IMR-90 (cell line): ENCODE measurements at regions not wholly inside any gene's neighbourhood (a gene's known extent, or its start where the extent isn't known, plus 50 kb on each side); places are given as distances from the start of the nearest gene placed in this dataset.
A peak's percentile ranks its signal among the peaks of the same experiment; 100 is the strongest.

Experiments used
- ATAC-seq: fragments of 200-7000 bp; cut with Tn5 transposase; 2 replicates; pipeline ENCODE4 v1.9.1; 2020; ENCODE audit warnings: low read depth, mild to moderate bottlenecking, moderate library complexity
- BruUV-seq: library from RNA; stranded (reverse); fragments of 400-500 nt; replicated peaks from 2 replicates; lab custom pipeline; 2021; lab: Mats Ljungman, UMichigan
- CTCF ChIA-PET: fragments of 300-600 bp; formaldehyde crosslinking; extraction: SDS; loops from one replicate; lab custom pipeline; 2021; ENCODE audit warnings: antibody characterized with exemption; lab: Yijun Ruan, JAX
- POLR2A ChIA-PET: fragments of 300-600 bp; sonication (Branson Sonifier 250); formaldehyde crosslinking; loops from one replicate; lab custom pipeline; 2022; ENCODE audit warnings: antibody characterized with exemption; ENCODE audit not compliant: unreplicated experiment; lab: Charles Lee
- DNase-seq: peaks from one replicate; pipeline ENCODE4 v3.0.0; 2013
- H2AFZ ChIP-seq: replicated peaks from 2 replicates; pipeline ENCODE3; 2013; ENCODE audit warnings: low read length, mild to moderate bottlenecking; ENCODE audit not compliant: poor library complexity
- H2AK5ac ChIP-seq: 2 replicates; pipeline ENCODE4 v1.6.1; 2013; ENCODE audit warnings: low read depth, low read length, inconsistent platforms
- H2AK9ac ChIP-seq: replicated peaks from 2 replicates; pipeline ENCODE3; 2013; ENCODE audit warnings: mild to moderate bottlenecking, low read depth, low read length, moderate library complexity; ENCODE audit not compliant: poor library complexity
- H2BK120ac ChIP-seq: 2 replicates; pipeline ENCODE4 v1.6.1; 2013; ENCODE audit warnings: low read depth, low read length, inconsistent platforms
- H2BK15ac ChIP-seq: 3 replicates; pipeline ENCODE4 v1.6.1; 2013; ENCODE audit warnings: low read depth, low read length, inconsistent platforms
- H2BK20ac ChIP-seq: 2 replicates; pipeline ENCODE4 v1.6.1; 2013; ENCODE audit warnings: low read depth, mild to moderate bottlenecking, inconsistent platforms, low read length, moderate library complexity
- H2BK5ac ChIP-seq: 2 replicates; pipeline ENCODE4 v1.6.1; 2013; ENCODE audit warnings: mild to moderate bottlenecking, low read depth, low read length, inconsistent platforms; ENCODE audit not compliant: poor library complexity, severe bottlenecking
- H3K14ac ChIP-seq: replicated peaks from 2 replicates; pipeline ENCODE4 v1.6.1; 2013; ENCODE audit warnings: low read depth, low read length, inconsistent platforms
- H3K18ac ChIP-seq: 2 replicates; pipeline ENCODE4 v1.6.1; 2013; ENCODE audit warnings: low read depth, low read length, control low read depth
- H3K23ac ChIP-seq: 2 replicates; pipeline ENCODE4 v1.6.1; 2013; ENCODE audit warnings: low read depth, low read length, inconsistent platforms
- H3K27ac ChIP-seq: 2 replicates; pipeline ENCODE4 v1.5.1; 2013; ENCODE audit warnings: mild to moderate bottlenecking, control low read depth, low read length; ENCODE audit not compliant: insufficient read depth
- H3K27me3 ChIP-seq: 2 replicates; pipeline ENCODE4 v1.6.1; 2013; ENCODE audit warnings: low read length; ENCODE audit not compliant: control insufficient read depth, insufficient read depth
- H3K36me3 ChIP-seq: 2 replicates; pipeline ENCODE4 v1.6.1; 2013; ENCODE audit warnings: low read length, mixed read lengths; ENCODE audit not compliant: control insufficient read depth, insufficient read depth
- H3K4ac ChIP-seq: 2 replicates; pipeline ENCODE4 v1.6.1; 2013; ENCODE audit warnings: low read depth, low read length, inconsistent platforms
- H3K4me1 ChIP-seq: 2 replicates; pipeline ENCODE4 v1.6.1; 2013; ENCODE audit warnings: low read length, mixed read lengths; ENCODE audit not compliant: control insufficient read depth, insufficient read depth
- H3K4me2 ChIP-seq: 2 replicates; pipeline ENCODE4 v1.6.1; 2013; ENCODE audit warnings: low read depth, mild to moderate bottlenecking, control low read depth, low read length, moderate library complexity
- H3K4me3 ChIP-seq: 2 replicates; pipeline ENCODE4 v1.5.1; 2013; ENCODE audit warnings: low read depth, mild to moderate bottlenecking, control low read depth, low read length, moderate library complexity; ENCODE audit not compliant: insufficient read depth
- H3K56ac ChIP-seq: 2 replicates; pipeline ENCODE4 v1.6.1; 2013; ENCODE audit warnings: low read length, inconsistent platforms; ENCODE audit not compliant: insufficient read depth; ENCODE audit errors: extremely low read depth
- H3K79me1 ChIP-seq, 2 experiments: 2 replicates each; pipeline ENCODE4 v1.6.1; 2013; ENCODE audit warnings: low read length in 2 of 2, inconsistent platforms in 1 of 2, low read depth in 1 of 2
- H3K9ac ChIP-seq: 2 replicates; pipeline ENCODE4 v1.6.1; 2013; ENCODE audit warnings: low read depth, low read length, control low read depth
- H3K9me1 ChIP-seq: 2 replicates; pipeline ENCODE4 v1.6.1; 2013; ENCODE audit warnings: low read length, inconsistent platforms; ENCODE audit not compliant: insufficient read depth
- H3K9me3 ChIP-seq: 2 replicates; pipeline ENCODE4 v1.6.1; 2013; ENCODE audit warnings: low read length; ENCODE audit not compliant: control insufficient read depth, insufficient read depth
- H4K20me1 ChIP-seq: 2 replicates; pipeline ENCODE4 v1.6.1; 2013; ENCODE audit warnings: low read length, inconsistent platforms; ENCODE audit not compliant: insufficient read depth
- H4K5ac ChIP-seq: 2 replicates; pipeline ENCODE4 v1.6.1; 2013; ENCODE audit warnings: mild to moderate bottlenecking, low read depth, low read length, control low read depth
- H4K8ac ChIP-seq, 2 experiments: 2 replicates each; pipeline ENCODE4 v1.6.1; 2013; ENCODE audit warnings: low read depth in 2 of 2, low read length in 2 of 2, control low read depth in 1 of 2, inconsistent platforms in 1 of 2
- H4K91ac ChIP-seq: 2 replicates; pipeline ENCODE4 v1.6.1; 2013; ENCODE audit warnings: low read depth, low read length, inconsistent platforms; ENCODE audit not compliant: insufficient read depth
- CHD1 ChIP-seq: IDR thresholded peaks from 2 replicates; pipeline ENCODE4 v1.6.1; 2012; ENCODE audit warnings: low read depth, low read length, improper control_type of control experiment
- WGBS, 2 experiments: methylation state at CpG; one replicate each; pipeline versions ENCODE4 v1.1.5 to v1.1.7; 2013; ENCODE audit warnings: missing lambda C conversion rate in 2 of 2; ENCODE audit not compliant: insufficient read length in 1 of 2; ENCODE audit errors: extremely low coverage in 2 of 2; 5-methylcytosine and 5-hydroxymethylcytosine counted together
- dilution Hi-C: fragments of 300-500 bp; cut with HindIII; formaldehyde crosslinking; loops from one replicate; pipeline ENCODE4 v1.14.3; 2018; ENCODE audit warnings: low sequenced_read_pairs; ENCODE audit not compliant: unreplicated experiment
- in situ Hi-C: fragments of 300-500 bp; cut with MboI; formaldehyde crosslinking; loops from 3 replicates; pipeline ENCODE4 v1.14.3; 2019; ENCODE audit warnings: low sequenced_read_pairs, inconsistent platforms, mixed read lengths
- intact Hi-C: fragments of 100-400 bp; cut with micrococcal nuclease; formaldehyde crosslinking; loops from 2 replicates; pipeline ENCODE4 v1.10.0; 2022

GRCh38 chr10:78281627-78282026 is 248.0 kb downstream of the RPS24 start:
- WGBS, 2 experiments, result 100% methylated on average over 1 of the region's 4 CpGs; no CpG with 5 or more reads in 1 of the 2 experiments
- H3K9me1 ChIP-seq, result 0 out of 2 replicates have a peak, but pooled peaks cover 8% of the 10 kb centered on the region
- no peaks in the 10 kb centered on the region for H3K79me1 ChIP-seq
- intact Hi-C loops, result no loop called here
- POLR2A ChIA-PET, result no interaction called here
- no TSS peak for BruUV-seq
- H3K14ac ChIP-seq, result 0 out of 2 replicates have a peak overlapping the region, but pooled peaks have one; percentile 5
- H4K91ac ChIP-seq, result no peak overlapping the region
- H4K5ac ChIP-seq, result no peak overlapping the region
- CTCF ChIA-PET, result no interaction called here
- H3K18ac ChIP-seq, result no peak overlapping the region
- no peak overlapping the region for H2AK9ac ChIP-seq
- peaks cover 2% of the 10 kb centered on the region for H3K4me1 ChIP-seq
- no peak overlapping the region for H3K56ac ChIP-seq
- H3K23ac ChIP-seq, result no peak overlapping the region
- no peak for TF ChIP-seq CHD1
- no peak overlapping the region for H2BK20ac ChIP-seq
- DNase-seq (no peak), ATAC-seq (no peak)
- H4K20me1 ChIP-seq, result no peaks in the 10 kb centered on the region
- H3K9me3 ChIP-seq, result no peaks in the 10 kb centered on the region
- dilution Hi-C loops, result no loop called here
- in situ Hi-C loops, result no loop called here
- no peak overlapping the region for H2AFZ ChIP-seq
- no peak overlapping the region for H2BK5ac ChIP-seq
- no peak overlapping the region for H2BK120ac ChIP-seq
- no peaks in the 10 kb centered on the region for H3K36me3 ChIP-seq
- no peak overlapping the region for H2BK15ac ChIP-seq
- H3K4me3 ChIP-seq, result no peak overlapping the region
- H3K4me2 ChIP-seq, result no peak overlapping the region
- no peak overlapping the region for H3K4ac ChIP-seq
- no peak overlapping the region for H4K8ac ChIP-seq
- H3K27me3 ChIP-seq, result no peaks in the 10 kb centered on the region; the same call in 1 of the 2 replicates
- H3K9ac ChIP-seq, result no peak overlapping the region
- H3K27ac ChIP-seq, result no peak overlapping the region
- no peak overlapping the region for H2AK5ac ChIP-seq
